ENCODE measurements at regions not wholly inside any gene's neighbourhood (a gene's known extent, or its start where the extent isn't known, plus 50 kb on each side); places are given as distances from the start of the nearest gene placed in this dataset.

GRCh38 chr5:2529371-2530092 lies 221.9 kb downstream of the IRX2 start:
- DNase-seq = no peak

DNA sequence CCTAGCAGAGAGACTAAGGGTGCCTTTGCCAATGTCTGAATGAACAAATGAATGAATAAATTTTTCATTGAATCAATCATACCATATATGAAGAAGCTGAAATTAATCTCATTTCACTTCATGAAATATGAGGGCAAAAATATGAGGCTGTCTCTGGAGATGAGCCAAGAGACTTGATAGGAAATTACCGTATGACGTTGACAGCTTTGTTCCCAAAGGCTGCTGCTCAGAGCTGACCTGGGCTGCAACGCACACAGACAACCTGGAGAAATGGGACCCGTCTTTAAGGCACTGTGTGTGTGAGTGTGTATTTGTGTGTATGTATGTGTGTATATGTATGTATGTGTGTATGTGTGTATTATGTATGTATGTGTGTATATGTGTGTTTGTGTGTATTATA lies 226.1 kb downstream of the IRX2 start:
- no peak for DNase-seq

- no peak for DNase-seq
These were observed 226.9 kb downstream of the IRX2 start for GRCh38 chr5:2524620-2525019.

DNA sequence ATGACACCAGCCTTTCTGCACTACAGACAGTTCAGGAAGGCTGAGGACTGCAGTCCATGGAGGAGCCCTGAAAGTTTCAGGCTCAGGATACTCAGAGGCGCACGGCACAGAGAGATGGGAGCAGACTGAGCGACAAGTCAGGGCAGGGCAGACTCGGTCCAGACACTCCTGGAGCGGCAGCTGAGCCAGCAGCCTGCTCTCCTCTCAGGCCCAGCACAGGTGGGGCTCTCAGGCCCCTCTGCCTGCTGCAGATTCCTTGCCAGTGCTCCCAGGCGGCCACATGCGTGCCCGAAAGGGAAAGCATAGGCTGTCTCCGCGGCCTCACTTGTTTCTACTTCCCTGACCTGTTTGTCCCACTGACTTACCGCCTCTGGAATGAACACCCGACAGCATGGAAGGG lies 228.3 kb downstream of the IRX2 start:
- no peak for DNase-seq

DNA sequence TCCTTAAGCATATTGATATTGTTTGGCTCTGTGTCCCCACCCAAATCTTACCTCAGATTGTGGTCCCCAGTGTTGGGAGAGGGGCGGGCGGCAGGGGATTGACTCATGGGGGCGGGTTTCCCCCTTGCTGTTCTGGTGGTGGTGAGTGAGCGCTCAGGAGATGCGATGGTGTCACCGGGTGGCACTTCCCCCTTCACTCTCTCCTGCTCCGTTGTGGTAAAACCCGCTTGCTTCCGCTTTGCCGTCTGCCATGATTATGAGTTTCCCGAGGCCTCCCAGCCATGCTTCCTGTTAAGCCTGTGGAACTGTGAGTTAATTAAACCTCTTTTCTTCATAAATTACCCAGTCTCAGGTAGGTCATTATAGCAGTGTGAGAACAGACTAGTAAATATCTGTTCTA lies 229.1 kb downstream of the IRX2 start:
- DNase-seq = no peak

- no peak for DNase-seq
These were observed 232.3 kb downstream of the IRX2 start for GRCh38 chr5:2519153-2519552.

GRCh38 chr5:2517451-2517850 lies 234.0 kb downstream of the IRX2 start:
- DNase-seq = no peak

- DNase-seq = no peak
These were observed 236.2 kb downstream of the IRX2 start for GRCh38 chr5:2515180-2515764.

DNA sequence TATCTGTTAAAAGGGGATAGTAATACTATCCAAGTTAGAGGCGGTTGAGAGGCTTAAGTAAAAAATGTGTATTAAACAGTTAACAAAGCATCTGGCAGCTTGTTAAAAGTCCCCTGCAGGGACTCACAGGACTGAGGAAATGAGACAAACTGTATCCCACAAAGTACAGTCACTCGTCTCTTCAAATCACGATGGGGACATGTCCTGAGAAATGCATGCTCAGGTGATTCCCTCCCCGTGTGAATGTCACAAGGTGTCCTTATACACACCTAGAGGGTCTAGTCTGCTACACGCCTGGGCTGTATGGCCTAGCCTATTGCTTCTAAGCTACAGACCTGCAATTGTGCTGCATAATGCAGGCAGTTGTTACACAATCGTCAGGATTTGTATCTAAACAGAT lies 237.0 kb downstream of the IRX2 start:
- DNase-seq = no peak

DNA sequence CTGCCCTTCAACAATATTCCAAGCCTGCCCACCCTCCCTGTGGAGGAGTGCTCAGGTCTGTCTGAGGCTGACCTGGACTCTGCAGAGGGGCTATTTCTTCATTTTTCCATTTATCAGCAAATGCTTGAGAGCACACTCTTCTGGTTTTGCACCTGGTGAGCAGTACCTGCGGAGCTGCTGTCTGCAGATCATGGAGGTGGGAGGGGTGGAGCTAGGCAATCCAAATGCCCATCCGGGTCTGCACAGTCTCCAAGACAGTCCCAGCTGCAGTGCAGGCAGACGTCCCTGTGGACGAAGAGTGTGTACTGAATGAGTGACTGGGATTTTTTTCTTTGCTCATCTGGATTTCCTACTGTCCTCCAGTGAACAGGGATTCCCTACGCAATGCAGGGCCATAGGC lies 239.8 kb downstream of the IRX2 start:
- DNase-seq = no peak

DNA sequence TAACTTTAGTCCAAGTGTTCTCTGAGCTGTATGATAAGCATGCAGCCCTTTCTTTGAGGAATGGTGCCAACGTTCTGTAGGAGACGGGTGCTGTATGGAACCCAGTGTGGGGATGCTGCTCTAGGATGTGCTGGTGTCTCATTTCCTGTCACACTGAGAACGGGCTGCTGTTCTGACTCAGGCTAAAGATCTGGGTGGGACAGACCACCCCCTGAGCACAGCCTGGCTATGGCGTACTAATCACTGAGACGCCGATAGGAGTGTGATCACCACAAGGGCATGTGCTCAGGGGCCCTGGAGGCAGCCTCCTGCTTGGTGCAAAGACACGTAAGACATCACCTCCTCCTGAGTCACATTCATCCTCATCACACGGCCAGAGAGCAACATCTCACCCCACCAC lies 240.4 kb downstream of the IRX2 start:
- no peak for DNase-seq

GRCh38 chr5:2509527-2509926 lies 241.9 kb downstream of the IRX2 start:
- no peak for DNase-seq

DNA sequence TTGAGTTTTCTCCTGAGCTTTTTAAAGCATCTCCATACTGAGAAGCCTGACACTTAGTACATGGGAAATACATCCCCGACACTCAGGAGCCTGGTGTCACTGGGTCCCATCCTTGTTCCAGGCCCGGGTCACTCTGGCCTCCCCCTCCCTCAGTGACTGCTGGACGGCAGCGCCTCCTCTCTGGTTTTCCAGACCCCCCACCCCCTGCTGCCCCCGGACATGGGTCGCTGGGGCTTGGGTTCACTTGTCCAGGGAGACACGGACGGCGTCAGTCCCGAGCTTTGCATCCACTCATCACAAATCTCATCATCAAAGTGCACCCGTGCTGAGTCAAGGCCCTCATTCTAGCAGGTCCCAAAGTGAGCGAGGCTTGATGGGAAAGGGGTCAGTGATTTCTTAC lies 243.0 kb downstream of the IRX2 start:
- no peak for DNase-seq

DNA sequence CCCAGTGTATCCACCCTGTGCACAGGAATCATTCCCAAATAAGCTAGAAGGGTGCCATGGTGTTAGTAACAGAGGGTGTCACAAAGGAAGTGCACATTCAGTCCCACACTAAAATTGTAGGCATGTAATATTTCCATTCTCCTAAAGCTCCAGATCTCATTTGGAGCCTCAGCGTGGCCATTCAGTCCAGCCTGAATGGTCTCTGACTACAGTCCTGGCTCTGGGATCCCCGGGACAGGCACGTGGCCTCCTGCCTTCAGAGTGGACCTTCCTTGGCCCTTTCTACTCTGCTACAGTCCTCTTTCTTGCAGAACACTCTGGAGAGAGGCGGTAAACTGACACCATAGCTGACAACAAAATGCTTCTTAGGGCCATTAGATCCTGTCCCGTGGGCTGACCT lies 243.9 kb downstream of the IRX2 start:
- DNase-seq = no peak

DNA sequence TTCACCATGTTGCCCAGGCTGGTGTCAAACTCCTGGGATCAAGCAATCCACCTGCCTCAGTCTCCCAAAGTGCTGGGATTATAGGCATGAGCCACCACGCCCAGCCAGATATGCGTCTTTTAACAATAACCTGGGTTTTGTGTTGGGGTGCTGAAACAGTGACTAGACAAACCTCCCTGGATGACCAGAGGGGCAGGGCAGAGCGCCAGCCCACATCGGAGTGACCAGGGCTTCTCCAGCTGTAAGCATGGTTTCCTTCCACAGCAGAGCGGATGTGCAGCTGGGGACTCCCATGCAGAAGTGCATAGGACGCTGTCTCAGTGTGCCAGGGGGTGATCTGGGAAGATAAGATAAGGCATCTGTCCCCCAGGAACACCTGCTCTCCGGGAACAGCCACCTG lies 244.9 kb downstream of the IRX2 start:
- DNase-seq = no peak

- DNase-seq = no peak
These were observed 246.3 kb downstream of the IRX2 start for GRCh38 chr5:2505217-2505616.

DNA sequence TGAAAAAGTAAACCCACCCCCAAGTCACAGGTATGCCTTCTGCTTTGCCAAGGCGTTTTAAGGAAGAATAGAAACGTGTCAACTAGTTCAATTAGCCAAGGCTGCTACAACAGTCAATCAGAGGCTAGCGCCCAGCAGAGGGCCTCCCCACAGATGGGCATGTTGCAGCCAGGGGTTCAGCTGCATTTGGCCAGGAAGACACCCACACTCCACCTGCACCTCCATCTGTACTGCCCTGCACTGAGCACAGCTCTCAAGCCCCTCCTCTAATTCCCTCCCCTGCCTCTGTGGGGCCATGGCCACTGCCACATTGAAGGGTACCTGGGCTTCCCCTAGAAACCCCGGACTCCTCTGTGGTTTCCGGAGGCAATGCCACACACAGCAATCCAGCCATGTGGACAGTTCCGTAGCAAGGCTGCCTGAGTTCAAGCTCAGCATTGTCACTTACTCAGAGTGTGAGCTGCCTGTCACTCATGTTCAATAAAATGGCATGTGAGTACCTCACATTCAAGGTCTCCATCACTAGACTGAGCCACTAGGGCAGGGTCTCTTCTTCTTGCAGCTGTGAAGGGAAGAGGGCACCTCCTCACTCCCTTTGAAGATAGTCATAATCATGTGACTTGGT lies 248.4 kb downstream of the IRX2 start:
- no peak for DNase-seq

DNA sequence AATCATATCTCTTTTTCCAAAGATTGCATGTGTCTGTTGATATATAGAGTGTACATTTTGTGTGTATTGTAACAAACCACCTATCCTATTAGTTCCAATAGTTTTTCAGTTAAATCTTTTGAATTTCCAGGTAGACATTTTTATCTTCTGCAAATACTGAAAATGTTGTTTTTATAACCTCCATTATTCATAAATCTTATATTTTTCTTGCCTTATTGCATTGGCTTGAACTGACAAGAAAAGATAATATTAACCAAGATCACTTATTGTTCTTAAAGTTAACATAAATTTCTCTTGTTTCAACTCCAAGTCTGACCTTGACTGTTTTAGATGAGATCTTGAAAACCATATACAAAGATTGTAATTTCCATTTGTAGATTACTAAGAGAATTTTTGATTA lies 251.6 kb downstream of the IRX2 start:
- DNase-seq = no peak

DNA sequence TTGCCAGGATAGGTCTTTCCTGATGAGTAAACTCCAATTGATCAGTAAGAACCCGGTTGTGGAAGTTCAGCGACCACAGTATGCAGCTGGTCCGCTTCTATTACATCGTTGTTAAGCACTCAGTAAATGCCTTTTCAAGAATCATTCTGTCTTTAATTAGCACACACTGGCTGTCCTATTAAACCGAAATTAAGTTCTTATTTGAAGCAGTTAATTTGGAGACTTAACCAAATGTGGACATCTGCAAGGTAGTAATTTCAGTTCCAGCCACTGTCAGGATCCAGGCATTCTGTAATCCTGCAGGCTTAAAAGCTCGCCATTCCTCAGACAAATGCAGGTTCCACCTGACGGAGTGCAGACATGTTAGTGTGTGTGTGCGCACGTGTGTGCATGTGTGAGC lies 254.6 kb downstream of the IRX2 start:
- DNase-seq = no peak

- no peak for DNase-seq
These were observed 255.4 kb downstream of the IRX2 start for GRCh38 chr5:2496126-2496525.

GRCh38 chr5:2493356-2493755 lies 258.1 kb downstream of the IRX2 start:
- DNase-seq = no peak

- DNase-seq = no peak
These were observed 259.0 kb downstream of the IRX2 start for GRCh38 chr5:2492476-2492875.

DNA sequence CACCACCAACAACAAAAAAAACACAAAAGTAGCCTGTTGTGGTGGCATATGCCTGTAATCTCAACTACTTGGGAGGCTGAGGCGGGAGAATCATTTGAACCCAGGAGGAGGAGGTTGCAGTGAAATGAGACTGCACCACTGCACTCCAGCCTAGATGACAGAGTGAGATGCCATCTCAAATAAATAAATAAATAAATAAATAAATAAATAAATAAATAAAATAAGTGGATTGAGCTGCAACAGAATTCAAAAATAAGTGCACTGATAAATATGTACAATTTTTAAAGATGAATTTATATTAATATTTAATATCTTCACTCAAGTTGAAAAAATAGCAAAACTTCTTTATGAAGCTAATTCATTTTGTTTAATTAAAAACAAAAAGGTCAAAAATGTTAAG lies 259.6 kb downstream of the IRX2 start:
- no peak for DNase-seq

- no peak for DNase-seq
These were observed 262.2 kb downstream of the IRX2 start for GRCh38 chr5:2489306-2489705.

DNA sequence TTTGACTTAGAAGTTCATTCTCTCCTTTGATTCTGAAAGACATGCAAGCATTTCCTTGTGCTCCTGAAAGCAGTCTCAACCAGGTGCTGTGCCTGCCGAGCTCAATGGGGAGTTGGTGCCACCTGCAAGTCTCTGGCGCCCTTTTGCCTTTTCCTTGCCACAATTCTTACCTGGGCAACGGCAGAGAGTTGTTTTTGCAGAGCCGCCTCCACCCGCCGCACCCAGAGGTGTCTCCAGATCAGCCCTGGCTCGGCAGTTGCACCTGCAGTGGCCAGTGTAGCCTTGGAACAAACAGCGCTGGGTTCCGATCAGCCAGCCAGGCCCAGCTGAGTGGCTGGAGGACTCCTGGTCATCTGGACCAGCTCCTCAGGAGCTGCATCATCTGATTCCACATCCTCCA lies 262.9 kb downstream of the IRX2 start:
- no peak for DNase-seq
